ENCODE measurements at regions not wholly inside any gene's neighbourhood (a gene's known extent, or its start where the extent isn't known, plus 50 kb on each side); places are given as distances from the start of the nearest gene placed in this dataset.

DNA sequence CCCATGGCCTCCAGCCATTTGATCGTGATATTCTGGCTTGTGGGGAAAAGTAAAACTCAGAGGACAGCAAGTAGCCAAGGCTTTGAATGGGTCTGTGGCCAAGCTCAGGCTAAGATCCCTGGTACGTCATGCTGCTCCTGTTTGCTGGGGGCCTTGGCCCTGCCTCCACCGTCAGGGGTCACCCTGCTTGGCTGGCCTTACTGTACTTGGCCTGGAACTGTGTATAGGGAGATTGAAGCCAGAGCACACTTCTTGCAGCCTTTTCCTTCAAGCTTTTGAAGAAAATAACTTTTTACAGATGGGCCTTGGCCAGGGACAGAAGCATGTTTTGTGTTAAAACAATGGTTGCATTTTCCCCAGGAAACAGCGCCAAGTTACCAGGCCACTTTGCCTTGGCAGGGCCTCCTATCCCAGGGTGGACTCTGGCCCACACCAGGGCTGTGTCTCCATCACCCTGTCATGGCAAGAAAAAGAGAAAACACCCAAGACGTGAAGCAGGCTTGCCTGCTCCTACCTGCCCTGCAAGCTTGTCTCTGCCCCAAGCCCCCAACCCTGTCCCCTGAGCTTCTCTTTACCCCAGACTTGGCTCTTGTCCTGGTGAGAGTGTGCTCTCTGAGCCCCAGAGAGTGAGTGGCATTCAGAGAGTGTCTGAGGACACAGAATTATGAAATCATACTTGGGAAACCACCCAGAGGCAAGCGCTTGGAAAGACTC, 286.9 kb downstream of the GADD45G start:
- H3K79me2 ChIP-seq (ENCODE audit: insufficient read depth, low read length): no peaks in the 10 kb centered on the region
- H3K4me2 ChIP-seq (ENCODE audit: low read length): no peak overlapping the region
- no TSS peak for BruUV-seq (replicated peaks)
- H3K9me3 ChIP-seq (ENCODE audit: control insufficient read depth in 1 of 2, insufficient read depth in 1 of 2, low read depth in 1 of 2, low read length in 2 of 2): no peaks in the 10 kb centered on the region
- CTCF ChIA-PET: no interaction called here
- no peaks in the 10 kb centered on the region for H4K20me1 ChIP-seq (ENCODE audit: insufficient read depth)
- no peaks in the 10 kb centered on the region for H3K4me1 ChIP-seq (ENCODE audit: control insufficient read depth in 1 of 2, insufficient read depth in 2 of 2, low read length in 2 of 2)
- ATAC-seq (no peak), DNase-seq (ENCODE audit: low read depth, low spot score) (no peak)
- H2AFZ ChIP-seq (ENCODE audit: low read depth, low read length, poor library complexity, severe bottlenecking): no peak overlapping the region
- H3K27me3 ChIP-seq (ENCODE audit: insufficient read depth, low read length): peaks cover 9% of the 10 kb centered on the region; the same call in 1 of the 2 replicates
- H3K4me3 ChIP-seq (replicated peaks in 1 of 2; ENCODE audit: low read depth in 1 of 2, low read length in 2 of 2): no peak overlapping the region
- intact Hi-C loops (cut with micrococcal nuclease): no loop called here
- RAD21 ChIA-PET (ENCODE audit: low non-redundant PET in 1 of 2, low total read pairs in 2 of 2, uncharacterized antibody in 2 of 2, unreplicated experiment in 2 of 2): no interaction called here
- TF ChIP-seq RAD21 (IDR thresholded peaks at IDR 0.05; ENCODE audit: low read depth): no peak
- POLR2A ChIA-PET: no interaction called here
- no peaks in the 10 kb centered on the region for H3K9me2 ChIP-seq (ENCODE audit: insufficient read depth)
- H3K36me3 ChIP-seq (ENCODE audit: control insufficient read depth in 1 of 2, insufficient read depth in 2 of 2, low read length in 2 of 2): no peaks in the 10 kb centered on the region
- H3K9ac ChIP-seq (ENCODE audit: low read length): no peak overlapping the region
- no peak overlapping the region for H3K27ac ChIP-seq (ENCODE audit: low read depth, low read length)

DNA sequence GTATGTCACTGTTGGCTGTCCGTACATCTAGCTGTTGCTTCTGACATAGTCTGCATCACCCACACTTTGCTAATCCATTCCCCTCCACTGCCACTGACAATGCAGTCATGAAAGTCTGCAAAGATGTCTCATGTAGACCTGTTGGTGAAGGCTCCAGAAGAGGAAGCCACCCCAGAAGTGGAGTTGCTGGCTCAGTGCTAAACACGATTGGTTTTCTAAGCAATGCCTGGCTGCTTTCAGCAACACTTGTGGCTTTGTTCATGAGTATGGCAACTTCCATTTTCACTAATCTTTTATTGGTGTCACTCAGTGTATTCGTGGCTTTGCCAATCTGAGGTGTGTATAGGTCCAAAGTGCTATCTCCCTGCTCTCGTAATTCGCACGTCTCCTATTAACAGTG, 288.1 kb downstream of the GADD45G start:
- no peak overlapping the region for H3K4me3 ChIP-seq (replicated peaks in 1 of 2; ENCODE audit: low read depth in 1 of 2, low read length in 2 of 2)
- H4K20me1 ChIP-seq (ENCODE audit: insufficient read depth): no peaks in the 10 kb centered on the region
- intact Hi-C loops (cut with micrococcal nuclease): no loop called here
- H3K27ac ChIP-seq (ENCODE audit: low read depth, low read length): no peak overlapping the region
- peaks cover 8% of the 10 kb centered on the region; the same call in 1 of the 2 replicates for H3K27me3 ChIP-seq (ENCODE audit: insufficient read depth, low read length)
- POLR2A ChIA-PET: no interaction called here
- DNase-seq (ENCODE audit: low read depth, low spot score) (no peak), ATAC-seq (no peak)
- H3K36me3 ChIP-seq (ENCODE audit: control insufficient read depth in 1 of 2, insufficient read depth in 2 of 2, low read length in 2 of 2): no peaks in the 10 kb centered on the region
- H3K4me1 ChIP-seq (ENCODE audit: control insufficient read depth in 1 of 2, insufficient read depth in 2 of 2, low read length in 2 of 2): no peaks in the 10 kb centered on the region
- CTCF ChIA-PET: no interaction called here
- H3K9ac ChIP-seq (ENCODE audit: low read length): no peak overlapping the region
- H3K9me3 ChIP-seq (ENCODE audit: control insufficient read depth in 1 of 2, insufficient read depth in 1 of 2, low read depth in 1 of 2, low read length in 2 of 2): no peaks in the 10 kb centered on the region
- no peak overlapping the region for H3K4me2 ChIP-seq (ENCODE audit: low read length)
- H3K79me2 ChIP-seq (ENCODE audit: insufficient read depth, low read length): no peaks in the 10 kb centered on the region
- H3K9me2 ChIP-seq (ENCODE audit: insufficient read depth): no peaks in the 10 kb centered on the region
- H2AFZ ChIP-seq (ENCODE audit: low read depth, low read length, poor library complexity, severe bottlenecking): no peak overlapping the region
- no TSS peak for BruUV-seq (replicated peaks)
- RAD21 ChIA-PET (ENCODE audit: low non-redundant PET in 1 of 2, low total read pairs in 2 of 2, uncharacterized antibody in 2 of 2, unreplicated experiment in 2 of 2): no interaction called here
- TF ChIP-seq RAD21 (IDR thresholded peaks at IDR 0.05; ENCODE audit: low read depth): no peak
- no peak for TF ChIP-seq CBX3 (IDR thresholded peaks at IDR 0.05; ENCODE audit: low read depth)
- TF ChIP-seq EZH2phosphoT487 (IDR thresholded peaks at IDR 0.05; ENCODE audit: borderline replicate concordance): no peak
- TF ChIP-seq ZFX (IDR thresholded peaks at IDR 0.05): no peak
- no peak for TF ChIP-seq MAX (IDR thresholded peaks at IDR 0.05)
- no peak for TF ChIP-seq ZNF274 (IDR thresholded peaks at IDR 0.05; ENCODE audit: low read depth, low read length)
- TF ChIP-seq EGR1 (IDR thresholded peaks at IDR 0.05; ENCODE audit: low read depth): no peak
- TF ChIP-seq POLR2A (IDR thresholded peaks at IDR 0.05; ENCODE audit: borderline replicate concordance, extremely low read depth, insufficient read depth, insufficient read length): no peak
- no peak for TF ChIP-seq YY1 (IDR thresholded peaks at IDR 0.05; ENCODE audit: extremely low read depth, insufficient replicate concordance, low read depth, low read length)
- TF ChIP-seq EZH2 (IDR thresholded peaks at IDR 0.05): no peak
- TF ChIP-seq REST (IDR thresholded peaks at IDR 0.05; ENCODE audit: low read depth): no peak
- TF ChIP-seq TCF7L2 (IDR thresholded peaks at IDR 0.05; ENCODE audit: borderline replicate concordance, extremely low read depth, insufficient read depth, insufficient read length): no peak
- TF ChIP-seq, protein P1, sequence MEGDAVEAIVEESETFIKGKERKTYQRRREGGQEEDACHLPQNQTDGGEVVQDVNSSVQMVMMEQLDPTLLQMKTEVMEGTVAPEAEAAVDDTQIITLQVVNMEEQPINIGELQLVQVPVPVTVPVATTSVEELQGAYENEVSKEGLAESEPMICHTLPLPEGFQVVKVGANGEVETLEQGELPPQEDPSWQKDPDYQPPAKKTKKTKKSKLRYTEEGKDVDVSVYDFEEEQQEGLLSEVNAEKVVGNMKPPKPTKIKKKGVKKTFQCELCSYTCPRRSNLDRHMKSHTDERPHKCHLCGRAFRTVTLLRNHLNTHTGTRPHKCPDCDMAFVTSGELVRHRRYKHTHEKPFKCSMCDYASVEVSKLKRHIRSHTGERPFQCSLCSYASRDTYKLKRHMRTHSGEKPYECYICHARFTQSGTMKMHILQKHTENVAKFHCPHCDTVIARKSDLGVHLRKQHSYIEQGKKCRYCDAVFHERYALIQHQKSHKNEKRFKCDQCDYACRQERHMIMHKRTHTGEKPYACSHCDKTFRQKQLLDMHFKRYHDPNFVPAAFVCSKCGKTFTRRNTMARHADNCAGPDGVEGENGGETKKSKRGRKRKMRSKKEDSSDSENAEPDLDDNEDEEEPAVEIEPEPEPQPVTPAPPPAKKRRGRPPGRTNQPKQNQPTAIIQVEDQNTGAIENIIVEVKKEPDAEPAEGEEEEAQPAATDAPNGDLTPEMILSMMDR (IDR thresholded peaks at IDR 0.05 in 2 of 3, conservative IDR thresholded peaks at IDR 0.05 in 1 of 3; ENCODE audit: borderline replicate concordance in 1 of 3, insufficient read depth in 1 of 3, low read depth in 2 of 3, low read length in 2 of 3): no peak
- TF ChIP-seq SRF (IDR thresholded peaks at IDR 0.05; ENCODE audit: low read depth): no peak
- TF ChIP-seq POLR2AphosphoS5 (IDR thresholded peaks at IDR 0.05; ENCODE audit: low read depth, low read length): no peak
- TF ChIP-seq FOSL1 (IDR thresholded peaks at IDR 0.05; ENCODE audit: low read depth): no peak
